GM12878 (cell line): ENCODE measurements at regions not wholly inside any gene's neighbourhood (a gene's known extent, or its start where the extent isn't known, plus 50 kb on each side); places are given as distances from the start of the nearest gene placed in this dataset.

Source experiments
- ATAC-seq: fragments of 200-7000 bp; cut with Tn5 transposase; 3 replicates; pipeline ENCODE4 v1.9.1; 2020; ENCODE audit warnings: mild to moderate bottlenecking, moderate library complexity
- BruUV-seq: library from RNA; stranded (reverse); fragments of 400-500 nt; replicated peaks from 2 replicates; lab custom pipeline; 2021; lab: Mats Ljungman, UMichigan
- CTCF ChIA-PET: fragments of 300-600 bp; sonication (Branson Sonifier 250); formaldehyde crosslinking; extraction: SDS; loops from one replicate; lab custom pipeline; 2021; ENCODE audit warnings: inconsistent platforms; lab: Yijun Ruan, JAX
- POLR2A ChIA-PET: fragments of 350-600 bp; formaldehyde crosslinking; extraction: SDS; loops from one replicate; lab custom pipeline; 2021; ENCODE audit warnings: inconsistent platforms; lab: Charles Lee
- RAD21 ChIA-PET: fragments of 300-600 bp; sonication (Branson Sonifier 250); formaldehyde crosslinking; loops from one replicate; lab custom pipeline; 2023; ENCODE audit warnings: antibody characterized with exemption; ENCODE audit not compliant: unreplicated experiment; lab: Charles Lee
- SMC1A ChIA-PET: fragments of 300-600 bp; sonication (Branson Sonifier 250); formaldehyde crosslinking; loops from one replicate; lab custom pipeline; 2023; ENCODE audit not compliant: unreplicated experiment, uncharacterized antibody; lab: Charles Lee
- DNase-seq: peaks from one replicate; pipeline ENCODE4 v3.0.0-alpha.2; 2011; ENCODE audit warnings: low read depth, low spot score
- FAIRE-seq: peaks from 3 replicates; lab custom pipeline; 2011; peaks lifted over from hg19 to GRCh38; lab: Jason Lieb, UNC
- H2AFZ ChIP-seq: 2 replicates; pipeline ENCODE4 v1.6.0; 2011; ENCODE audit warnings: low read depth, low read length, control low read depth; ENCODE audit not compliant: control insufficient read depth
- H3K27ac ChIP-seq: 2 replicates; pipeline ENCODE4 v1.5.1; 2011; ENCODE audit warnings: control low read depth; ENCODE audit not compliant: control insufficient read depth, insufficient read depth
- H3K27me3 ChIP-seq, 2 experiments: replicated peaks in 1 of 2; 2 replicates each; pipeline versions ENCODE4 v1.6.0 to v1.6.1; 2011; ENCODE audit warnings: low read length in 1 of 2; ENCODE audit not compliant: control insufficient read depth in 2 of 2, insufficient read depth in 2 of 2
- H3K36me3 ChIP-seq, 2 experiments: 2 replicates each; pipeline ENCODE4 v1.5.1; 2011; ENCODE audit warnings: low read length in 1 of 2; ENCODE audit not compliant: control insufficient read depth in 2 of 2, insufficient read depth in 2 of 2
- H3K4me1 ChIP-seq: 2 replicates; pipeline ENCODE4 v1.6.1; 2011; ENCODE audit warnings: mild to moderate bottlenecking, low read length, moderate library complexity, mixed read lengths; ENCODE audit not compliant: control insufficient read depth, insufficient read depth
- H3K4me2 ChIP-seq: 2 replicates; pipeline ENCODE4 v1.6.0; 2011; ENCODE audit warnings: control low read depth; ENCODE audit not compliant: control insufficient read depth, insufficient read depth
- H3K4me3 ChIP-seq: fragments of 200-600 bp; sonication (generic); 2 replicates; pipeline ENCODE4 v1.5.1; 2016
- H3K79me2 ChIP-seq: 2 replicates; pipeline ENCODE4 v1.6.0; 2011; ENCODE audit warnings: low read length; ENCODE audit not compliant: control insufficient read depth, insufficient read depth
- H3K9ac ChIP-seq: 2 replicates; pipeline ENCODE4 v1.8.0; 2011; ENCODE audit warnings: low read length, control low read depth, mixed read lengths; ENCODE audit not compliant: control insufficient read depth, insufficient read depth
- H3K9me3 ChIP-seq: replicated peaks from 3 replicates; pipeline ENCODE4 v1.5.1; 2011; ENCODE audit warnings: mild to moderate bottlenecking, low read length; ENCODE audit not compliant: control insufficient read depth, insufficient read depth
- H4K20me1 ChIP-seq: 2 replicates; pipeline ENCODE4 v1.6.0; 2011; ENCODE audit not compliant: control insufficient read depth, insufficient read depth
- CHD2 ChIP-seq: IDR thresholded peaks from 2 replicates; pipeline ENCODE4 v1.6.1; 2011; ENCODE audit warnings: low read depth, low read length, improper control_type of control experiment, borderline replicate concordance
- FOXK2 ChIP-seq: fragments of 450-650 bp; IDR thresholded peaks from 2 replicates; pipeline ENCODE4 v1.6.1; 2017; ENCODE audit warnings: mild to moderate bottlenecking, moderate library complexity
- HDGF ChIP-seq: fragments of 450-650 bp; IDR thresholded peaks from 2 replicates; pipeline ENCODE4 v1.6.1; 2016; ENCODE audit warnings: antibody characterized with exemption
- IKZF2 ChIP-seq, 2 experiments: fragments of 450-650 bp; IDR thresholded peaks; 2 replicates each; pipeline ENCODE4 v1.6.1; 2017; ENCODE audit warnings: mild to moderate bottlenecking in 2 of 2, moderate library complexity in 2 of 2
- MEF2A ChIP-seq: IDR thresholded peaks from 2 replicates; pipeline ENCODE4 v1.6.1; 2011; ENCODE audit warnings: low read depth, mild to moderate bottlenecking, low read length, moderate library complexity; ENCODE audit not compliant: insufficient read depth
- NFXL1 ChIP-seq: fragments of 450-650 bp; IDR thresholded peaks from 2 replicates; pipeline ENCODE4 v1.6.1; 2017; ENCODE audit warnings: antibody characterized with exemption, mild to moderate bottlenecking, borderline replicate concordance
- RAD51 ChIP-seq: fragments of 450-650 bp; IDR thresholded peaks from 2 replicates; pipeline ENCODE4 v1.6.1; 2016; ENCODE audit warnings: moderate library complexity, mild to moderate bottlenecking, inconsistent platforms
- SMARCA5 ChIP-seq: fragments of 450-650 bp; IDR thresholded peaks from 2 replicates; pipeline ENCODE4 v1.6.1; 2017; ENCODE audit warnings: mild to moderate bottlenecking
- TCF12 ChIP-seq: IDR thresholded peaks from 2 replicates; pipeline ENCODE4 v1.6.1; 2011; ENCODE audit warnings: low read depth, mild to moderate bottlenecking, low read length
- ZBED1 ChIP-seq: IDR thresholded peaks from 2 replicates; pipeline ENCODE4 v1.6.1; 2016; ENCODE audit warnings: borderline replicate concordance
- WGBS: methylation state at CpG from one replicate; pipeline ENCODE4 v1.1.6; 2016; ENCODE audit warnings: low lambda C conversion rate; ENCODE audit not compliant: insufficient replicate concordance, insufficient coverage; ENCODE audit errors: missing lambda C conversion rate; 5-methylcytosine and 5-hydroxymethylcytosine counted together
- in situ Hi-C: fragments of 300-500 bp; cut with MboI; formaldehyde crosslinking; loops from 9 replicates; pipeline ENCODE4 v1.14.3; 2018; ENCODE audit warnings: mixed read lengths
- intact Hi-C: fragments of 100-400 bp; cut with micrococcal nuclease; formaldehyde crosslinking; loops from one replicate; pipeline ENCODE4 v1.14.2; 2022; ENCODE audit not compliant: unreplicated experiment

- no peaks in the 10 kb centered on the region for H3K27me3 ChIP-seq
- no peak for FAIRE-seq
- H2AFZ ChIP-seq = no peak overlapping the region
- ChIA-PET POLR2A (no interaction called here), SMC1A (interaction anchor here (0.9 to 1.1 kb wide), 2 partner anchors 11 to 13 kb away, joined by 3 to 4 read pairs; a partner anchor contains a TSS), CTCF (interaction anchor here (1.8 kb wide), 1 partner anchor 38 kb away, joined by 6 read pairs; no protein-coding TSS in a partner anchor), RAD21 (no interaction called here)
- in situ Hi-C loops = no loop called here
- H4K20me1 ChIP-seq = no peaks in the 10 kb centered on the region
- no TSS peak for BruUV-seq
- no peak for TF ChIP-seq MEF2A
- TF ChIP-seq SMARCA5 = no peak
- no peak for TF ChIP-seq ZBED1
- TF ChIP-seq NFXL1 = no peak
- no peak for TF ChIP-seq FOXK2
- TF ChIP-seq RAD51 = no peak
- no peak for TF ChIP-seq IKZF2 (IDR thresholded peaks at IDR 0.05)
- TF ChIP-seq CHD2 = no peak
- no peak for TF ChIP-seq TCF12
- no peak for TF ChIP-seq HDGF
- H3K4me3 ChIP-seq = no peak overlapping the region
- H3K36me3 ChIP-seq = no peaks in the 10 kb centered on the region
- H3K4me2 ChIP-seq = no peak overlapping the region
- H3K79me2 ChIP-seq = no peaks in the 10 kb centered on the region
- H3K9me3 ChIP-seq = no peaks in the 10 kb centered on the region
- intact Hi-C loops = no loop called here
- peaks cover 5% of the 10 kb centered on the region; the same call in 1 of the 2 replicates for H3K4me1 ChIP-seq
- 95% methylated on average over 2 of the region's 2 CpGs for WGBS
- no peak for DNase-seq
- H3K9ac ChIP-seq = no peak overlapping the region
- no peak overlapping the region for H3K27ac ChIP-seq
- ATAC-seq = no peak
Measured at GRCh38 chr6:26296556-26296856, 68.5 kb upstream of the BTN3A2 start.
